OCI-LY7 (cell line): ENCODE measurements at regions not wholly inside any gene's neighbourhood (a gene's known extent, or its start where the extent isn't known, plus 50 kb on each side); places are given as distances from the start of the nearest gene placed in this dataset.

Experiments used
- CTCF ChIP-seq: fragments of 200-600 bp; sonication (generic); conservative IDR thresholded peaks from 2 replicates; pipeline ENCODE4 v1.5.1; 2014; ENCODE audit warnings: mild to moderate bottlenecking, antibody characterized with exemption, low read length, moderate library complexity, mixed read lengths
- EZH2phosphoT487 ChIP-seq: fragments of 200-600 bp; sonication (generic); IDR thresholded peaks from 2 replicates; pipeline ENCODE4 v1.6.1; 2018; ENCODE audit warnings: low read depth, borderline replicate concordance, mild to moderate bottlenecking, mixed run types, antibody characterized with exemption, low read length, moderate library complexity, mixed read lengths

- no peak for TF ChIP-seq CTCF
- TF ChIP-seq EZH2phosphoT487: no peak
These were observed 491.7 kb downstream of the SNAPC1 start for GRCh38 chr14:62253911-62254310.
